ENCODE measurements at regions not wholly inside any gene's neighbourhood (a gene's known extent, or its start where the extent isn't known, plus 50 kb on each side); places are given as distances from the start of the nearest gene placed in this dataset.
"Not testable (repeated sequence)": the region's sequence is repeated elsewhere in the genome, so short reads cannot be mapped to it uniquely, and the experiment has no call there.

GRCh38 chr11:133635244-133635739, 103.0 kb upstream of the OPCML start:
- H3K36me3 Mint-ChIP-seq (ENCODE audit: low read depth) = no peaks in the 10 kb centered on the region
- ATAC-seq (no peak), DNase-seq (no peak)
- no peaks in the 10 kb centered on the region for H3K9me3 ChIP-seq (ENCODE audit: control insufficient read depth, low read length, poor library complexity, severe bottlenecking)
- H3K4me3 Mint-ChIP-seq = no peak overlapping the region
- no peaks in the 10 kb centered on the region for H3K4me1 Mint-ChIP-seq
- H3K27me3 Mint-ChIP-seq = peaks cover 5% of the 10 kb centered on the region
- H3K27ac Mint-ChIP-seq = no peak overlapping the region

- not testable (repeated sequence) for H3K9me3 ChIP-seq (ENCODE audit: control insufficient read depth, low read length, poor library complexity, severe bottlenecking); DNase-seq; H3K4me3 Mint-ChIP-seq; H3K27ac Mint-ChIP-seq; ATAC-seq; H3K4me1 Mint-ChIP-seq; H3K27me3 Mint-ChIP-seq; H3K36me3 Mint-ChIP-seq (ENCODE audit: low read depth)
Measured at GRCh38 chr11:133628371-133628770, 96.1 kb upstream of the OPCML start.

- ATAC-seq (no peak), DNase-seq (no peak)
- no peaks in the 10 kb centered on the region for H3K27me3 Mint-ChIP-seq
- H3K9me3 ChIP-seq (ENCODE audit: control insufficient read depth, low read length, poor library complexity, severe bottlenecking) = no peaks in the 10 kb centered on the region
- no peak overlapping the region for H3K4me3 Mint-ChIP-seq
- H3K36me3 Mint-ChIP-seq (ENCODE audit: low read depth) = no peaks in the 10 kb centered on the region
- no peak overlapping the region for H3K27ac Mint-ChIP-seq
- H3K4me1 Mint-ChIP-seq = no peaks in the 10 kb centered on the region
Measured at GRCh38 chr11:133621611-133622010, 89.3 kb upstream of the OPCML start.

- Mint-ChIP-seq H3K4me1 (no peaks in the 10 kb centered on the region), H3K4me3 (no peak overlapping the region), H3K36me3 (ENCODE audit: low read depth) (no peaks in the 10 kb centered on the region), H3K27ac (no peak overlapping the region), H3K27me3 (no peaks in the 10 kb centered on the region)
- ATAC-seq = no peak
- no peaks in the 10 kb centered on the region for H3K9me3 ChIP-seq (ENCODE audit: control insufficient read depth, low read length, poor library complexity, severe bottlenecking)
- DNase-seq = no peak
Measured at GRCh38 chr11:133619973-133620372, 87.7 kb upstream of the OPCML start.

- no peak overlapping the region for H3K4me3 Mint-ChIP-seq
- ATAC-seq (no peak), DNase-seq (no peak)
- H3K36me3 Mint-ChIP-seq (ENCODE audit: low read depth) = no peaks in the 10 kb centered on the region
- no peaks in the 10 kb centered on the region for H3K4me1 Mint-ChIP-seq
- no peaks in the 10 kb centered on the region for H3K9me3 ChIP-seq (ENCODE audit: control insufficient read depth, low read length, poor library complexity, severe bottlenecking)
- H3K27me3 Mint-ChIP-seq = no peaks in the 10 kb centered on the region
- H3K27ac Mint-ChIP-seq = no peak overlapping the region
Measured at GRCh38 chr11:133619397-133619796, 87.1 kb upstream of the OPCML start.

- Mint-ChIP-seq H3K27me3 (no peaks in the 10 kb centered on the region), H3K4me3 (no peak overlapping the region), H3K4me1 (no peaks in the 10 kb centered on the region), H3K36me3 (ENCODE audit: low read depth) (no peaks in the 10 kb centered on the region), H3K27ac (no peak overlapping the region)
- ATAC-seq (no peak), DNase-seq (no peak)
- H3K9me3 ChIP-seq (ENCODE audit: control insufficient read depth, low read length, poor library complexity, severe bottlenecking) = no peaks in the 10 kb centered on the region
Measured at GRCh38 chr11:133618544-133618943, 86.2 kb upstream of the OPCML start.

- no peaks in the 10 kb centered on the region for H3K36me3 Mint-ChIP-seq (ENCODE audit: low read depth)
- DNase-seq (no peak), ATAC-seq (no peak)
- H3K4me3 Mint-ChIP-seq = no peak overlapping the region
- no peaks in the 10 kb centered on the region for H3K9me3 ChIP-seq (ENCODE audit: control insufficient read depth, low read length, poor library complexity, severe bottlenecking)
- H3K27me3 Mint-ChIP-seq = no peaks in the 10 kb centered on the region
- H3K4me1 Mint-ChIP-seq = no peaks in the 10 kb centered on the region
- H3K27ac Mint-ChIP-seq = no peak overlapping the region
Measured at GRCh38 chr11:133608496-133608895, 76.2 kb upstream of the OPCML start.

GRCh38 chr11:133606124-133606523, 73.8 kb upstream of the OPCML start:
- no peaks in the 10 kb centered on the region for H3K4me1 Mint-ChIP-seq
- H3K27me3 Mint-ChIP-seq = peaks cover 4% of the 10 kb centered on the region

GRCh38 chr11:133605482-133605881, 73.2 kb upstream of the OPCML start:
- H3K4me3 Mint-ChIP-seq = no peak overlapping the region

More at GRCh38 chr11:133606124-133606523, 73.8 kb upstream of the OPCML start:
- H3K27ac Mint-ChIP-seq = no peak overlapping the region
- H3K4me3 Mint-ChIP-seq = no peak overlapping the region
- DNase-seq (no peak), ATAC-seq (no peak)
- H3K9me3 ChIP-seq (ENCODE audit: control insufficient read depth, low read length, poor library complexity, severe bottlenecking) = no peaks in the 10 kb centered on the region
- H3K36me3 Mint-ChIP-seq (ENCODE audit: low read depth) = no peaks in the 10 kb centered on the region

GRCh38 chr11:133601641-133602040, 69.3 kb upstream of the OPCML start:
- H3K27ac Mint-ChIP-seq = no peak overlapping the region
- peaks cover 4% of the 10 kb centered on the region for H3K27me3 Mint-ChIP-seq
- no peak for ATAC-seq
- no peak overlapping the region for H3K4me3 Mint-ChIP-seq
- H3K36me3 Mint-ChIP-seq (ENCODE audit: low read depth) = no peaks in the 10 kb centered on the region
- DNase-seq = no peak
- no peaks in the 10 kb centered on the region for H3K9me3 ChIP-seq (ENCODE audit: control insufficient read depth, low read length, poor library complexity, severe bottlenecking)
- no peaks in the 10 kb centered on the region for H3K4me1 Mint-ChIP-seq

More at GRCh38 chr11:133605482-133605881, 73.2 kb upstream of the OPCML start:
- no peaks in the 10 kb centered on the region for H3K36me3 Mint-ChIP-seq (ENCODE audit: low read depth)
- DNase-seq (no peak), ATAC-seq (no peak)
- H3K27ac Mint-ChIP-seq = no peak overlapping the region
- no peaks in the 10 kb centered on the region for H3K9me3 ChIP-seq (ENCODE audit: control insufficient read depth, low read length, poor library complexity, severe bottlenecking)
- no peaks in the 10 kb centered on the region for H3K4me1 Mint-ChIP-seq
- H3K27me3 Mint-ChIP-seq = peaks cover 4% of the 10 kb centered on the region

GRCh38 chr11:133600786-133601185, 68.5 kb upstream of the OPCML start:
- no peak for ATAC-seq
- H3K4me1 Mint-ChIP-seq = no peaks in the 10 kb centered on the region

GRCh38 chr11:133600306-133600705, 68.0 kb upstream of the OPCML start:
- no peaks in the 10 kb centered on the region for H3K9me3 ChIP-seq (ENCODE audit: control insufficient read depth, low read length, poor library complexity, severe bottlenecking)
- ATAC-seq (no peak), DNase-seq (no peak)
- H3K36me3 Mint-ChIP-seq (ENCODE audit: low read depth) = no peaks in the 10 kb centered on the region
- no peaks in the 10 kb centered on the region for H3K4me1 Mint-ChIP-seq
- peaks cover 4% of the 10 kb centered on the region for H3K27me3 Mint-ChIP-seq
- H3K4me3 Mint-ChIP-seq = no peak overlapping the region
- H3K27ac Mint-ChIP-seq = no peak overlapping the region

More at GRCh38 chr11:133600786-133601185, 68.5 kb upstream of the OPCML start:
- Mint-ChIP-seq H3K27me3 (peaks cover 4% of the 10 kb centered on the region), H3K27ac (no peak overlapping the region), H3K4me3 (no peak overlapping the region), H3K36me3 (ENCODE audit: low read depth) (no peaks in the 10 kb centered on the region)
- DNase-seq = no peak
- H3K9me3 ChIP-seq (ENCODE audit: control insufficient read depth, low read length, poor library complexity, severe bottlenecking) = no peaks in the 10 kb centered on the region

GRCh38 chr11:133598906-133599305, 66.6 kb upstream of the OPCML start:
- Mint-ChIP-seq H3K27me3 (peaks cover 4% of the 10 kb centered on the region), H3K36me3 (ENCODE audit: low read depth) (no peaks in the 10 kb centered on the region), H3K4me1 (no peaks in the 10 kb centered on the region), H3K27ac (no peak overlapping the region), H3K4me3 (no peak overlapping the region)
- ATAC-seq (no peak), DNase-seq (no peak)
- no peaks in the 10 kb centered on the region for H3K9me3 ChIP-seq (ENCODE audit: control insufficient read depth, low read length, poor library complexity, severe bottlenecking)

- Mint-ChIP-seq H3K36me3 (ENCODE audit: low read depth) (no peaks in the 10 kb centered on the region), H3K4me1 (no peaks in the 10 kb centered on the region), H3K27ac (no peak overlapping the region), H3K4me3 (no peak overlapping the region), H3K27me3 (peaks cover 4% of the 10 kb centered on the region)
- DNase-seq (no peak), ATAC-seq (no peak)
- no peaks in the 10 kb centered on the region for H3K9me3 ChIP-seq (ENCODE audit: control insufficient read depth, low read length, poor library complexity, severe bottlenecking)
Measured at GRCh38 chr11:133597236-133597635, 64.9 kb upstream of the OPCML start.
